ENCODE measurements at regions not wholly inside any gene's neighbourhood (a gene's known extent, or its start where the extent isn't known, plus 50 kb on each side); places are given as distances from the start of the nearest gene placed in this dataset.

- ATAC-seq (ENCODE audit: low FRiP score), result no peak
Observed at GRCh38 chr2:23127465-23127864, 257.5 kb upstream of the KLHL29 start.

GRCh38 chr2:23128684-23129292, 256.2 kb upstream of the KLHL29 start:
- TF ChIP-seq CTCF (IDR thresholded peaks at IDR 0.05), result no peak
- DNase-seq (ENCODE audit: low spot score) (no peak), ATAC-seq (ENCODE audit: low FRiP score) (no peak)

More at GRCh38 chr2:23127465-23127864, 257.5 kb upstream of the KLHL29 start:
- DNase-seq (ENCODE audit: low spot score), result no peak
- no peak for TF ChIP-seq CTCF (IDR thresholded peaks at IDR 0.05)

- no peak for TF ChIP-seq CTCF (IDR thresholded peaks at IDR 0.05)
- ATAC-seq (ENCODE audit: low FRiP score) (no peak), DNase-seq (ENCODE audit: low spot score) (no peak)
Observed at GRCh38 chr2:23131066-23131575, 253.9 kb upstream of the KLHL29 start.

- ATAC-seq (ENCODE audit: low FRiP score), result no peak
- TF ChIP-seq CTCF (IDR thresholded peaks at IDR 0.05), result no peak
- DNase-seq (ENCODE audit: low spot score), result no peak
Observed at GRCh38 chr2:23132000-23132399, 253.0 kb upstream of the KLHL29 start.

- TF ChIP-seq CTCF (IDR thresholded peaks at IDR 0.05), result no peak
- no peak for ATAC-seq (ENCODE audit: low FRiP score)
- no peak for DNase-seq (ENCODE audit: low spot score)
Observed at GRCh38 chr2:23132823-23133595, 252.0 kb upstream of the KLHL29 start.

GRCh38 chr2:23134726-23135125, 250.3 kb upstream of the KLHL29 start:
- TF ChIP-seq CTCF (IDR thresholded peaks at IDR 0.05), result no peak
- no peak for ATAC-seq (ENCODE audit: low FRiP score)
- DNase-seq (ENCODE audit: low spot score), result no peak

Data from omental fat pad (tissue), 3 donors.